ENCODE measurements at regions not wholly inside any gene's neighbourhood (a gene's known extent, or its start where the extent isn't known, plus 50 kb on each side); places are given as distances from the start of the nearest gene placed in this dataset.
A peak's percentile ranks its signal among the peaks of the same experiment; 100 is the strongest.

GRCh38 chr14:53355581-53356112, 202.5 kb upstream of the DDHD1 start:
- DNase-seq (ENCODE audit: low read depth), result no peak

DNA sequence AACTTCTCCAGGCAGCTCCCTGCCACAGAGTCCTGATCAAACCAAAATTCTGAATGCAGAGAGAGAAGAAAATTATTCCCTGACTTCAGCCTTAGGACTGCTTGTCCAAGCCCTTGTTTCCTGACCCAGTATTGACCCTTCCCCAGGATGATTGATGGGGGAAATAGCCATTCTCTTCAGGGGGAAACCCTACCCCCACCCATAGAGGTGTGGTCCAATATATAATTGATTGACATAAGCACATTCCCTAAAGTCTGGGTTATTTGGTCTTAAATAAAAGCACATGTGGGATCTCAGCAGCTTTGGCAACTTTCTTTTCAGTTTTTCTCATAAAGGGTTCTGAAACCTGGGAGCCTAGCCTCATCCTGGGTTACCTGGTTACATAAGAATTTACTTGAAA, 201.2 kb upstream of the DDHD1 start:
- no peak for DNase-seq (ENCODE audit: low read depth)

- DNase-seq (ENCODE audit: low read depth), result no peak
These were observed 197.7 kb upstream of the DDHD1 start for GRCh38 chr14:53350866-53351265.

- no peak for DNase-seq (ENCODE audit: low read depth)
These were observed 197.3 kb upstream of the DDHD1 start for GRCh38 chr14:53350429-53350828.

GRCh38 chr14:53346988-53347387, 193.9 kb upstream of the DDHD1 start:
- DNase-seq (ENCODE audit: low read depth), result no peak

DNA sequence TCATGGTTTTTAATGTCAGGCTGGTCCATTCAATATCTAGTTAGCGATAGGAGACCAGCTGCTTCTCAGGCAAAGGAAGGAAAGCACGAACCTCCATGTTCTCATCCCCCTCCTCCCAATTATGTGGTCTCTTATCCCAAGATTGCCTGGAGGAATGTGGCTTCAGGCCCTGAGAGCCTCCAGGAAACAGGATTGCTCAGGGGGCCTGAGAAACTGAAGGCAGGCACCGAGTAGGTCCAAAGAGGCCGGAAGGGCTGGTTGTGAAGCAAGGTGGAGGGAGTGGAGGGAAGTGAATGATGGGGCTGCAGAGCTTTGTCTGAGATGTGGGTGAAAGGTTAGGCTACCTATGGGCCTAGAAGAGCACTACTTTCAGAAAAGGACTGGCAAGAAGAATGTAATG, 188.2 kb upstream of the DDHD1 start:
- DNase-seq (ENCODE audit: low read depth), result no peak

- no peak for DNase-seq (ENCODE audit: low read depth)
These were observed 185.1 kb upstream of the DDHD1 start for GRCh38 chr14:53338192-53338591.

DNA sequence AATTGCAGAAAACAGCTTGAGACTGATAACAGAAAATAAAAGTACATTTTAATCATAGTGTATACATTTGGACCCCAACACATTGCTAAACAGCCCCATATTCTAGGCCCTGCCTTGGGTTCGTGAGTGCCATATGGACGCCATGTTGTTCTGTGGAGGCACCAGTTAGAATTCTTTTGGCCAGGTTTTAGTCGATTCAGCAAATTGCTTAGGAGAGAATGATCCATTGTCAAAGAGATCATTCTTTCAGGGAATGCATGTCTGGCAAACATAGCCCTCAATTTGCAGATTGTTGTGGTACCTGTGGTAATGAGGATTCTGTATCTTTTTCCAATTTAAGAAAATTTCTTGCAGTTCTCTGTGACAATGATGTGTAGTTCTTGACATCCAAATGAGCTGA, 183.6 kb upstream of the DDHD1 start:
- no peak for DNase-seq (ENCODE audit: low read depth)

- DNase-seq (ENCODE audit: low read depth), result no peak
These were observed 180.7 kb upstream of the DDHD1 start for GRCh38 chr14:53333809-53334208.

DNA sequence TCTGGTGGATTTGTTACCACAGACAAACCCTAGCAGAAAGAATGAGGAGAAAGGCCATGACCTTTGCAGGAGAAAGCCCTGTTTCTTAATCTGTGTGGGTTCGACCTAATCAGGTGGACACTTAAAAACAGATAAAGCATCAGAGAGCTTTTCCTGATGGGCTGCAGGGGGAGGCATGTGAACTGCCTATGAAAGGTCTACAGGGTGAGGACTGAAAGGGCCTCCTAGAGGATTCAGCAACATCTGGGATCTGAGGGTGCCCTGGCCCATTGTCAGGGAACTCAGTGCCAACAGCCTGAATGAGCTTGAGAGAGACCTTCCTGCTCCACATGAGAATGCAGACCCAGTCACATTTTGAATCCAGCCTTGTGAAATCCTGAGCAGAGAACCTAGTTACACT, 178.8 kb upstream of the DDHD1 start:
- no peak for DNase-seq (ENCODE audit: low read depth)

DNA sequence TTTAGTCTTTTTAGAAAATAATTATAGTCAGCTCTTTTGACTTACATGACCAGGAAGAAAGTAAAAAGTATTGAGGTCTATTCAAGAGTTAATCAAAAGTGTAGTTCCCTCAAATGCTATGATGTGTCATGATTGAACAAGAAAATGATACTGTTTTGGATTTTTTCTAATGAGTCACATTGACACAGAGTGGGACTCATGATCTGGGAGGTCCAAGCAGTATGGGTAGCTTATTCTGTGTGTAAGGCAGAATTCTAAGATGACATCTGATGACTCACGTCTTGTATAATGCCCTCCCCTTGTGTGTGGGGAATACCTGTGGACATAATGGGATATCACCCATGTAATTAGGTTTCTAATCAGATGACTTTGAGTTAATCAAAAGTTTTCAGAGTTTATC, 178.1 kb upstream of the DDHD1 start:
- no peak for DNase-seq (ENCODE audit: low read depth)

- no peak for DNase-seq (ENCODE audit: low read depth)
These were observed 177.3 kb upstream of the DDHD1 start for GRCh38 chr14:53330441-53330840.

GRCh38 chr14:53328841-53329240, 175.7 kb upstream of the DDHD1 start:
- DNase-seq (ENCODE audit: low read depth), result no peak

GRCh38 chr14:53327716-53328115, 174.6 kb upstream of the DDHD1 start:
- DNase-seq (ENCODE audit: low read depth), result no peak

GRCh38 chr14:53325176-53325806, 172.2 kb upstream of the DDHD1 start:
- no peak for DNase-seq (ENCODE audit: low read depth)

DNA sequence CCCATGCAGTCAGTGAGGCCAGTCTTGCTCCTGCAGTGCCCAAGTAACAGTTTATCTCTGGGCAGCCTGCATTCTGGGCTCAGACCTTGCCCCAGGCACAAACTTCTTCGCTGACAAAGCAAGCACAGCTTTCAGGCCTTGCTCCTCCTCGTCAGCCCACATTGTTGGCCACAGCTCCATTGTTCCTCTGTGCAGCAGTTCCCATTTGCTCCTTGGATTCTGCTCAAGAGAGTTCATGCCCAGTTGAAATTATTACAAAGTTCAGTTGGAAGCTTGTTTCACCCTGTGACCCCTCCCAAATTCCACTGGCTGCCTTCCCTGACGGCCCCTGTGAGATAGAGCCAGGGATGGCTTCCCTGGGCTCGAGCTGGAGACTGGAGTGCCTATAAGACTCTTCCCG, 163.4 kb upstream of the DDHD1 start:
- DNase-seq (ENCODE audit: low read depth), result no peak

- DNase-seq (ENCODE audit: low read depth), result no peak
These were observed 157.3 kb upstream of the DDHD1 start for GRCh38 chr14:53310412-53310811.

- DNase-seq (ENCODE audit: low read depth), result no peak
These were observed 153.8 kb upstream of the DDHD1 start for GRCh38 chr14:53306911-53307310.

- DNase-seq (ENCODE audit: low read depth), result no peak
These were observed 153.2 kb upstream of the DDHD1 start for GRCh38 chr14:53306267-53306721.

- no peak for DNase-seq (ENCODE audit: low read depth)
These were observed 151.7 kb upstream of the DDHD1 start for GRCh38 chr14:53304726-53305381.

- DNase-seq (ENCODE audit: low read depth), result peak; percentile 13
These were observed 143.0 kb upstream of the DDHD1 start for GRCh38 chr14:53295985-53296582.

GRCh38 chr14:53295372-53295771, 142.2 kb upstream of the DDHD1 start:
- no peak for DNase-seq (ENCODE audit: low read depth)

- no peak for DNase-seq (ENCODE audit: low read depth)
These were observed 133.2 kb upstream of the DDHD1 start for GRCh38 chr14:53286301-53286700.

Measured in activated gamma-delta T cell treated with anti-CD3 and anti-CD28 coated beads, Interleukin-2, amount 50 U/mL, for 16 hours (primary cell).